Spleen (tissue), 11 donors: ENCODE measurements at regions not wholly inside any gene's neighbourhood (a gene's known extent, or its start where the extent isn't known, plus 50 kb on each side); places are given as distances from the start of the nearest gene placed in this dataset.

Experiments
- DNase-seq: peaks from one replicate; pipeline ENCODE4 v3.0.0-alpha.2; 2020
- H3K27ac ChIP-seq, 8 donors: fragments of 200-600 bp; sonication (generic) in 7 of 8; 1 replicate in 4 of 8; 2 replicates in 4 of 8; pipeline versions ENCODE4 v1.5.0 to v1.8.0; 2016 to 2021; ENCODE audit warnings: inconsistent platforms in 4 of 8, mild to moderate bottlenecking in 4 of 8, moderate library complexity in 1 of 8
- H3K27me3 ChIP-seq, 7 donors: fragments of 200-600 bp; sonication (generic) in 6 of 7; replicated peaks in 1 of 7; 1 replicate in 4 of 7; 2 replicates in 3 of 7; pipeline versions ENCODE4 v1.5.0 to v1.8.0; 2016 to 2021; ENCODE audit warnings: inconsistent platforms in 3 of 7, mild to moderate bottlenecking in 1 of 7
- H3K36me3 ChIP-seq, 6 donors: fragments of 200-600 bp; sonication (generic) in 5 of 6; 1 replicate in 4 of 6; 2 replicates in 2 of 6; pipeline versions ENCODE4 v1.5.0 to v1.8.0; 2016 to 2021; ENCODE audit warnings: inconsistent platforms in 2 of 6
- H3K4me1 ChIP-seq, 6 donors: fragments of 200-600 bp; sonication (generic) in 5 of 6; 1 replicate in 3 of 6; 2 replicates in 3 of 6; pipeline versions ENCODE4 v1.5.0 to v1.8.0; 2016 to 2021; ENCODE audit warnings: inconsistent platforms in 3 of 6
- H3K4me3 ChIP-seq, 8 donors: fragments of 200-600 bp; sonication (generic) in 7 of 8; 1 replicate in 4 of 8; 2 replicates in 4 of 8; pipeline versions ENCODE4 v1.5.0 to v1.8.0; 2016 to 2021; ENCODE audit warnings: inconsistent platforms in 4 of 8, mild to moderate bottlenecking in 4 of 8, moderate library complexity in 2 of 8
- H3K9me3 ChIP-seq, 8 donors: fragments of 200-600 bp; sonication (generic) in 7 of 8; 1 replicate in 4 of 8; 2 replicates in 4 of 8; pipeline versions ENCODE4 v1.5.0 to v1.8.0; 2016 to 2021; ENCODE audit warnings: inconsistent platforms in 4 of 8
- CTCF ChIP-seq, 11 experiments: fragments of 200-600 bp in 7 of 11; fragments of 450-650 bp in 4 of 11; sonication (generic) in 4 of 11; IDR thresholded peaks in 8 of 11; conservative IDR thresholded peaks in 3 of 11; 1 replicate in 7 of 11; 2 replicates in 4 of 11; pipeline versions ENCODE4 v1.4.0 to v1.8.0; 2016 to 2021; ENCODE audit warnings: antibody characterized with exemption in 11 of 11, inconsistent platforms in 4 of 11, mild to moderate bottlenecking in 1 of 11
- POLR2A ChIP-seq, 3 donors: fragments of 450-650 bp; IDR thresholded peaks; one replicate each; pipeline ENCODE4 v1.5.1; 2017; ENCODE audit warnings: antibody characterized with exemption in 3 of 3, mild to moderate bottlenecking in 1 of 3
- POLR2AphosphoS5 ChIP-seq, 3 donors: sonication (generic); formaldehyde crosslinking; IDR thresholded peaks; one replicate each; pipeline ENCODE4 v1.5.1; 2017; ENCODE audit warnings: antibody characterized with exemption in 3 of 3
- WGBS, 5 donors: extraction: QIAGEN DNeasy Blood & Tissue Kit in 3 of 5; methylation state at CpG; one replicate each; pipeline versions ENCODE4 v1.1.5 to v1.1.7; 2013 to 2018; 5-methylcytosine and 5-hydroxymethylcytosine counted together
- intact Hi-C: fragments of 100-400 bp; cut with DNase I; formaldehyde crosslinking; loops from one replicate; pipeline ENCODE4 v1.15.0; 2023; ENCODE audit warnings: low total_unique reads
- donor health status: healthy with polysubstance abuse.
- donor health status: DM: no; HTN: no; CAD: no; lungs with moderate emphysema.
- donor health status: DM: no; HTN: no; CAD: no.
- donor health status: Bipolar disorder and iron deficiency.
- donor health status: healthy.
- donor health status: DM: no; HTN: no; CAD: no.
- donor health status: DM: yes; HTN: yes; CAD: no.

DNA sequence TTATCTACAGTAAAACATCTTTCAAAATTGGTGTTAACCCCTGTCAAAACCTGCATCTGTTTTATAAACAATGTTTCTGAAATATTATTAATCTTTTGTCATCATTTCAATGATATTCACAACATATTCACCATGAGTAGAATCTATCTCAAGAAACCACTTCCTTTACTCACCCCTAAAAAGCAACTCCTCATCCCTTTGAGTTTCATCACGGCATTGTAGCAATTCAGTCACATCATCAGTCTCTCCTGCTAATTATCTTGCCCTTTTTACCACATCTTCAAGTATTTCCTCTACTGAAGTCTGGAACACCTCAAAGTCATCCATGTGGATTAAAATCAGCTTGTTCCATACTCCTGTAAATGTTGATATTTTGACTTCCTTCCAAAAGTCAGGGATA lies 415.3 kb upstream of the TECRL start:
- TF ChIP-seq CTCF (IDR thresholded peaks at IDR 0.05 in 8 of 11, conservative IDR thresholded peaks at IDR 0.05 in 3 of 11) (no peak), POLR2AphosphoS5 (IDR thresholded peaks at IDR 0.05) (no peak), POLR2A (IDR thresholded peaks at IDR 0.05) (no peak)
- Histone ChIP-seq H3K27ac (no peak overlapping the region), H3K27me3 (no peaks in the 10 kb centered on the region), H3K4me1 (no peaks in the 10 kb centered on the region), H3K9me3 (no peaks in the 10 kb centered on the region), H3K36me3 (no peaks in the 10 kb centered on the region), H3K4me3 (no peak overlapping the region)
- intact Hi-C loops: no loop called here
- 43 to 70% (median 60%) methylated on average over 1 of the region's 1 CpG for WGBS, 5 donors
- DNase-seq: no peak

DNA sequence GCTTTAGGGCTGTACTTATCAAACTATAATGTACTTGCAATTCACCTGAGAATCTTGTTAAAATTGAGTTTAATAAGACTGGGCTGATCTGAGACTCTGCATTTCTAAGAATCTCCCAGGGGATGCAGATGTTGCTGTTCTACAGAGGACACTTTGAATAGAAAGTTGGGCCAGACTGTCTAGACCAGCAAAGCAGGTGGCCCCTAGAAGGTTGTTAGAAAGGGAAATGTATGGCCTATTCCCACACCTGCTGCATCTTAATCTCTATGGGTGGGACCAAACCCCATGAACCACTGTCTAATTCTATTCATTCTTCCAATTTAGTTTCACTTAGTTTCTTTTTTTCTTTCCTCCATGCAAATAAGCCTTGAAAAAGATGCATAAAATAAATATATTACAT lies 413.2 kb upstream of the TECRL start:
- Histone ChIP-seq H3K4me1 (no peaks in the 10 kb centered on the region), H3K27ac (no peak overlapping the region), H3K9me3 (no peaks in the 10 kb centered on the region), H3K27me3 (no peaks in the 10 kb centered on the region), H3K4me3 (no peak overlapping the region), H3K36me3 (no peaks in the 10 kb centered on the region)
- DNase-seq: no peak
- no peak for TF ChIP-seq POLR2AphosphoS5 (IDR thresholded peaks at IDR 0.05)
- intact Hi-C loops: no loop called here

- Histone ChIP-seq H3K27ac (no peak overlapping the region), H3K4me1 (no peaks in the 10 kb centered on the region), H3K4me3 (no peak overlapping the region), H3K9me3 (peaks cover 0 to 6% (median 0%) of the 10 kb centered on the region in 8 donors), H3K36me3 (no peaks in the 10 kb centered on the region), H3K27me3 (no peaks in the 10 kb centered on the region)
- no peak for DNase-seq
- no peak for TF ChIP-seq POLR2AphosphoS5 (IDR thresholded peaks at IDR 0.05)
- TF ChIP-seq CTCF (IDR thresholded peaks at IDR 0.05 in 8 of 11, conservative IDR thresholded peaks at IDR 0.05 in 3 of 11): no peak
- TF ChIP-seq POLR2A (IDR thresholded peaks at IDR 0.05): no peak
- intact Hi-C loops: no loop called here
- 68 to 80% (median 72%) methylated on average over 6 of the region's 6 CpGs for WGBS, 5 donors
Observed at GRCh38 chr4:64821219-64821976, 412.1 kb upstream of the TECRL start.

DNA sequence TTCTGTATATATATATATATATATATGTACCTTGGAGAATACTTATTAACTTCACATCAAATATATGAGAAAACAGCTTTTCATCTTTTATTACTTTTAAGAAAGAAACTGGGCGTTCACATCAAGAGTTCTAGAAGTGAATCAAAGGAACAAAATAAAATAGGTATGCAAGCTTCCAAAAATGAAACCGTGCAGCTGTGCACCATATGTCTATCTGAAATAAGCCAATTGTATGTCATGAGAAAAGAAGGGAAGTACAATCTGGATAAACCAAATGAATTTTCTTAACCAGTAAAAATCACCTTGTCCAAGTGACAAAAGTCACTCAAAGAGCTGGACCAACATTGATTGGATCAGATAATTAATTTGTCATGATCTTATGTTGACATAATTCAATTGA lies 405.4 kb upstream of the TECRL start:
- Histone ChIP-seq H3K27me3 (no peaks in the 10 kb centered on the region), H3K9me3 (peaks cover 0 to 7% (median 0%) of the 10 kb centered on the region in 8 donors), H3K36me3 (no peaks in the 10 kb centered on the region), H3K27ac (no peak overlapping the region), H3K4me3 (no peak overlapping the region), H3K4me1 (no peaks in the 10 kb centered on the region)
- TF ChIP-seq POLR2A (IDR thresholded peaks at IDR 0.05): no peak
- TF ChIP-seq POLR2AphosphoS5 (IDR thresholded peaks at IDR 0.05): no peak
- no peak for TF ChIP-seq CTCF (IDR thresholded peaks at IDR 0.05 in 8 of 11, conservative IDR thresholded peaks at IDR 0.05 in 3 of 11)
- 78 to 85% (median 79%) methylated on average over 2 of the region's 2 CpGs for WGBS, 5 donors
- intact Hi-C loops: no loop called here
- DNase-seq: no peak
